NT2/D1 (cell line): ENCODE measurements at regions not wholly inside any gene's neighbourhood (a gene's known extent, or its start where the extent isn't known, plus 50 kb on each side); places are given as distances from the start of the nearest gene placed in this dataset.

Source experiments
- SUZ12 ChIP-seq: IDR thresholded peaks from 2 replicates; pipeline ENCODE4 v1.6.1; 2011; ENCODE audit not compliant: insufficient read length, insufficient read depth; ENCODE audit errors: extremely low read depth
- YY1 ChIP-seq: IDR thresholded peaks from 2 replicates; pipeline ENCODE4 v1.6.1; 2011; ENCODE audit not compliant: insufficient read length, insufficient read depth
- ZNF274 ChIP-seq: IDR thresholded peaks from 2 replicates; pipeline ENCODE4 v1.6.1; 2011; ENCODE audit warnings: mild to moderate bottlenecking, low read depth, low read length

GRCh38 chr6:67560068-67560467, 1075.0 kb upstream of the ADGRB3 start:
- no peak for TF ChIP-seq YY1
- no peak for TF ChIP-seq SUZ12
- no peak for TF ChIP-seq ZNF274
